Kidney (tissue), 13 donors: ENCODE measurements at regions not wholly inside any gene's neighbourhood (a gene's known extent, or its start where the extent isn't known, plus 50 kb on each side); places are given as distances from the start of the nearest gene placed in this dataset.
A peak's percentile ranks its signal among the peaks of the same experiment; 100 is the strongest.
"Not testable (repeated sequence)": the region's sequence is repeated elsewhere in the genome, so short reads cannot be mapped to it uniquely, and the experiment has no call there.

Source experiments
- DNase-seq, 5 donors: peaks; one replicate each; pipeline ENCODE4 v3.0.0-alpha.2; 2013 to 2020
- FAIRE-seq: peaks from 2 replicates; lab custom pipeline; 2012; peaks lifted over from hg19 to GRCh38; lab: Jason Lieb, UNC
- H3K27ac ChIP-seq, 2 donors: one replicate each; pipeline ENCODE4 v1.7.0; 2013; ENCODE audit warnings: low read depth in 2 of 2, low read length in 2 of 2, inconsistent platforms in 1 of 2
- H3K27me3 ChIP-seq: one replicate; pipeline ENCODE4 v1.7.1; 2013; ENCODE audit warnings: low read length, inconsistent platforms; ENCODE audit not compliant: control insufficient read depth, insufficient read depth
- H3K36me3 ChIP-seq, 3 donors: one replicate each; pipeline versions ENCODE4 v1.7.0 to v1.7.1; 2013; ENCODE audit warnings: low read length in 3 of 3, control low read depth in 1 of 3, inconsistent platforms in 1 of 3; ENCODE audit not compliant: insufficient read depth in 3 of 3, control insufficient read depth in 2 of 3
- H3K4me1 ChIP-seq, 3 donors: one replicate each; pipeline versions ENCODE4 v1.7.0 to v1.7.1; 2013; ENCODE audit warnings: low read length in 3 of 3, inconsistent platforms in 1 of 3, low read depth in 1 of 3; ENCODE audit not compliant: control insufficient read depth in 2 of 3, insufficient read depth in 2 of 3
- H3K4me3 ChIP-seq, 3 donors: one replicate each; pipeline versions ENCODE4 v1.7.0 to v1.8.1; 2013; ENCODE audit warnings: low read length in 3 of 3, control low read depth in 1 of 3, inconsistent platforms in 1 of 3
- H3K9ac ChIP-seq, 3 donors: one replicate each; pipeline versions ENCODE4 v1.7.0 to v1.7.1; 2013; ENCODE audit warnings: low read length in 3 of 3, control low read depth in 1 of 3, inconsistent platforms in 1 of 3
- H3K9me3 ChIP-seq, 3 donors: one replicate each; pipeline versions ENCODE4 v1.7.0 to v1.7.1; 2013; ENCODE audit warnings: low read length in 3 of 3, control low read depth in 1 of 3, inconsistent platforms in 1 of 3; ENCODE audit not compliant: control insufficient read depth in 2 of 3, insufficient read depth in 1 of 3
- CTCF ChIP-seq: IDR thresholded peaks from 3 replicates; pipeline ENCODE4 v1.5.1; 2012; ENCODE audit warnings: mild to moderate bottlenecking, moderate library complexity, borderline replicate concordance; ENCODE audit not compliant: insufficient read depth; ENCODE audit errors: extremely low read depth
- intact Hi-C: fragments of 100-400 bp; cut with DNase I; formaldehyde crosslinking; loops from one replicate; pipeline ENCODE4 v1.11.1; 2022
- donor health status: control.
- donor health status: control.
- donor health status: control.
- donor health status: control.
- donor health status: control.
- donor health status: DM: yes; HTN: yes; CAD: no.
- donor health status: Normal renal cell carcinoma (clear cell type).

GRCh38 chrX:39267176-39267575 is 465.9 kb downstream of the MID1IP1 start:
- Histone ChIP-seq H3K27ac (no peak overlapping the region), H3K4me1 (no peaks in the 10 kb centered on the region), H3K9ac (no peak overlapping the region), H3K36me3 (no peaks in the 10 kb centered on the region), H3K4me3 (no peak overlapping the region), H3K9me3 (no peaks in the 10 kb centered on the region), H3K27me3 (no peaks in the 10 kb centered on the region)
- no peak for FAIRE-seq
- intact Hi-C loops, result no loop called here
- no peak for DNase-seq
- no peak for TF ChIP-seq CTCF

GRCh38 chrX:39268207-39268606 is 466.9 kb downstream of the MID1IP1 start:
- Histone ChIP-seq H3K9me3 (no peaks in the 10 kb centered on the region), H3K27me3 (no peaks in the 10 kb centered on the region), H3K27ac (no peak overlapping the region), H3K4me1 (no peaks in the 10 kb centered on the region), H3K36me3 (no peaks in the 10 kb centered on the region), H3K4me3 (no peak overlapping the region), H3K9ac (no peak overlapping the region)
- FAIRE-seq, result no peak
- DNase-seq, result no peak
- intact Hi-C loops, result no loop called here
- no peak for TF ChIP-seq CTCF

- H3K4me3 ChIP-seq, result no peak overlapping the region
- intact Hi-C loops, result no loop called here
- no peaks in the 10 kb centered on the region for H3K4me1 ChIP-seq
- no peaks in the 10 kb centered on the region for H3K9me3 ChIP-seq
- H3K9ac ChIP-seq, result no peak overlapping the region
- no peak for TF ChIP-seq CTCF
- DNase-seq (peak in 1 of 5 donors; percentile 66), FAIRE-seq (no peak)
- H3K36me3 ChIP-seq, result no peaks in the 10 kb centered on the region
- no peak overlapping the region for H3K27ac ChIP-seq
- no peaks in the 10 kb centered on the region for H3K27me3 ChIP-seq
These were observed 474.3 kb downstream of the MID1IP1 start for GRCh38 chrX:39275500-39276068.

- H3K27ac ChIP-seq, H3K36me3 ChIP-seq, FAIRE-seq, intact Hi-C loops, H3K9ac ChIP-seq, H3K9me3 ChIP-seq, H3K4me3 ChIP-seq, H3K4me1 ChIP-seq, H3K27me3 ChIP-seq: not testable (repeated sequence)
- peak in 1 of 5 donors; percentile 73 for DNase-seq
These were observed 476.6 kb downstream of the MID1IP1 start for GRCh38 chrX:39277685-39278390.
